GM12875 (cell line): ENCODE measurements at regions not wholly inside any gene's neighbourhood (a gene's known extent, or its start where the extent isn't known, plus 50 kb on each side); places are given as distances from the start of the nearest gene placed in this dataset.
A peak's percentile ranks its signal among the peaks of the same experiment; 100 is the strongest.

Source experiments
- H3K4me3 ChIP-seq: one replicate; pipeline ENCODE4 v1.5.1; 2011; ENCODE audit warnings: low read depth, low read length, control low read depth
- TF ChIP-seq, protein P1 (sequence below): IDR thresholded peaks from 2 replicates; pipeline ENCODE4 v1.5.1; 2011; ENCODE audit warnings: low read depth, mild to moderate bottlenecking, control low read depth, inconsistent platforms, low read length, moderate library complexity, borderline replicate concordance; ENCODE audit not compliant: insufficient read depth

DNA sequence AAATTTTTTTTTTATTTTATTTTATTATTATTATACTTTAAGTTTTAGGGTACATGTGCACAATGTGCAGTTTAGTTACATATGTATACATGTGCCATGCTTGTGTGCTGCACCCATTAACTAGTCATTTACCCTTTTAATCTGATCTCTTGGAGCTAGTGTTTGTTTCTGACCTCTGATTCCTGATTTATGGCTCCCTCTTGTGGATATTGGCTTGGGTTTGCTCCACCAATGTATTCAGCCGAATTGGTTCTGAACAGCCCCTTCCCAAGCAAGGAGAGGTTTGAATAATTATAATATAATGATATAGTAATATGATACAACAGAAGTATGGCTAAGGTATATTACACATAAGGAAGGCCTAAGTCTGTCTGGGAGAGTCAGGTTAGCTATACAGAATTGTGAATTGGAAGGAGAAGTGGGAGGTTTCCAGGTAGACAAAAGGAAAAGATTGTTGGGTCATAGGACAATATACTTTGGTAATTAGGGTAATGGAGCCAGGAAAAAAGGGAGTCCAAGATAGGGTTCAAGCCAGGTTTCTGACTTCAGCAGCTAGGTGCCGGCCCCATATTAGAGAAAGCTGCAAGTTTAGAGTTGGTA, 53.1 kb upstream of the HMCN1 start:
- TF ChIP-seq, protein P1, sequence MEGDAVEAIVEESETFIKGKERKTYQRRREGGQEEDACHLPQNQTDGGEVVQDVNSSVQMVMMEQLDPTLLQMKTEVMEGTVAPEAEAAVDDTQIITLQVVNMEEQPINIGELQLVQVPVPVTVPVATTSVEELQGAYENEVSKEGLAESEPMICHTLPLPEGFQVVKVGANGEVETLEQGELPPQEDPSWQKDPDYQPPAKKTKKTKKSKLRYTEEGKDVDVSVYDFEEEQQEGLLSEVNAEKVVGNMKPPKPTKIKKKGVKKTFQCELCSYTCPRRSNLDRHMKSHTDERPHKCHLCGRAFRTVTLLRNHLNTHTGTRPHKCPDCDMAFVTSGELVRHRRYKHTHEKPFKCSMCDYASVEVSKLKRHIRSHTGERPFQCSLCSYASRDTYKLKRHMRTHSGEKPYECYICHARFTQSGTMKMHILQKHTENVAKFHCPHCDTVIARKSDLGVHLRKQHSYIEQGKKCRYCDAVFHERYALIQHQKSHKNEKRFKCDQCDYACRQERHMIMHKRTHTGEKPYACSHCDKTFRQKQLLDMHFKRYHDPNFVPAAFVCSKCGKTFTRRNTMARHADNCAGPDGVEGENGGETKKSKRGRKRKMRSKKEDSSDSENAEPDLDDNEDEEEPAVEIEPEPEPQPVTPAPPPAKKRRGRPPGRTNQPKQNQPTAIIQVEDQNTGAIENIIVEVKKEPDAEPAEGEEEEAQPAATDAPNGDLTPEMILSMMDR: peak; percentile 36; the same call in 1 of the 2 replicates
- H3K4me3 ChIP-seq: no peak overlapping the region

DNA sequence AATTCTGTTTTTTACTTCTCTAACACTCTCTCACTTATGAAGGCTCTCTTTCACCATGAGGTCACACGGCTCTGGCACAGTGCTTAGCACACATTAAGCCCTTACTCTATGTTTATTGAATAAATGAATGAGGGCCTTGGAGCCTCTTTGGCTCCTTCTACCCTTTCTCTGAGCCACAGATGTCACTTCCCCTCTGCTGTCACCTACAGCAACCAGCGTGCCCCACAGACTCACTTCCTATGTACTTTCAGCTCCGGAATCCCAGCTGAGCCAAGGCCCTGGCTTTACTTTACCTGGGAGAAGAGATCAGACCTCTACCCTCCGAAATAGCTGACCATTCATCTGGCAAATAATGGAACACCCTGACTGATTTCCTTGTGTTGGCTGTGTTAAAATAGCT, 53.7 kb upstream of the HMCN1 start:
- TF ChIP-seq, protein P1: no peak

DNA sequence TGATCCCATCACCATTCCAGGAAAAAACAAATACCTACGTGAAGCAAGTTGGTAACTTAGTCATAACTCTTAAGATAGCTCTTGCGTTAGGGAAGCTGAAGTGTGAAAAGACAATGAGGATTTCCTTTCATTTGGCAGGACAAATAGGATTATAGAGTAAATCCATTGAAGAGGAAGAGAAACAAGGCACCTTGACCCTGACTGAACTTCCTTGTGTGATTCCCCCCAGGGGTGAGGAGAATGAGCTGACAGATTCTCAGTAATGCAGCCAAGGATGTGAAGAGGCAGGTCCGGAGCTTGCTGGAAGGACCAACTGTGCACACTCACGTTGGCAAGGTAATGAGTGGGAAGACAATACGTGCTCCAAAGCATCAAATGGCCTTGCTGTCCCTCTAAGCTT, 55.0 kb upstream of the HMCN1 start:
- TF ChIP-seq, protein P1: no peak
- no peak overlapping the region for H3K4me3 ChIP-seq

More for the DNA sequence above, 53.7 kb upstream of the HMCN1 start:
- no peak overlapping the region for H3K4me3 ChIP-seq

DNA sequence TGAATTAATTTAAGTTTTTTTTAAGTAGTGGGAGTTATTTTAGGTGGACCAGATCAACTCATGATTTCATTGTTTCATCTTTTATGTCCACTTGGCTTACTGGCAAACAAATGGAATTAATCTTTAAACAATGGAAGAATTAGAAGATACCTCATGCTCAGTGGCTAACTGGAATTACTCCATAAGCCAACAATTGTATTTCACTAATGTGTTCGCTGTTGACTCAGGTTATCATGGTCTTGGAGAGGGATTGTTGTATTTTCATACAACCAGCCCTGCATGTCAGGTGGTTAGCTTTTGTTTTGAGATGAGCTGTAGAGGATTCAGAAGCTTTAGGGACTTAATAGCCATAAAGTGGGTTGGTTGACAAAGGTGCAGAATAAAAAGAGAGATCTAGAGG, 57.2 kb upstream of the HMCN1 start:
- no peak overlapping the region for H3K4me3 ChIP-seq
- TF ChIP-seq, protein P1: no peak

DNA sequence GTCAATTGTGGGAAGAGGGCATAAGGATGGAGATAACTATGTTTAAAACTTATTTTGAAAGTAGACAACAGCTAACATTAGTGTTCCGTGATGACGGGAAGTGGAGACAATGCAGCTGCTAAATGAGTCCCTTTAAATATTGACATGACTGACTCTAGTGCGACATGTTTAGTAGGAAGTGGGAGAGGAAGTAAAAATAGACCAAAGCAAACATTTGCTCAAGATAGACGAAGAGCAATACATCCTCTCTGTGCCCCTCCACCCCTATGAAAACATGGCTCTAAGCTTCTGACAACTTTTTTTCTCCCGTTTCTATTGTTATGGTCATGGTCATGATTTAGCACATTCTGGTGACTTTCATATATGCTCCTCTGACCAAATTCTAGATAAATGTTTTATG, 60.0 kb upstream of the HMCN1 start:
- no peak overlapping the region for H3K4me3 ChIP-seq
- TF ChIP-seq, protein P1: no peak

DNA sequence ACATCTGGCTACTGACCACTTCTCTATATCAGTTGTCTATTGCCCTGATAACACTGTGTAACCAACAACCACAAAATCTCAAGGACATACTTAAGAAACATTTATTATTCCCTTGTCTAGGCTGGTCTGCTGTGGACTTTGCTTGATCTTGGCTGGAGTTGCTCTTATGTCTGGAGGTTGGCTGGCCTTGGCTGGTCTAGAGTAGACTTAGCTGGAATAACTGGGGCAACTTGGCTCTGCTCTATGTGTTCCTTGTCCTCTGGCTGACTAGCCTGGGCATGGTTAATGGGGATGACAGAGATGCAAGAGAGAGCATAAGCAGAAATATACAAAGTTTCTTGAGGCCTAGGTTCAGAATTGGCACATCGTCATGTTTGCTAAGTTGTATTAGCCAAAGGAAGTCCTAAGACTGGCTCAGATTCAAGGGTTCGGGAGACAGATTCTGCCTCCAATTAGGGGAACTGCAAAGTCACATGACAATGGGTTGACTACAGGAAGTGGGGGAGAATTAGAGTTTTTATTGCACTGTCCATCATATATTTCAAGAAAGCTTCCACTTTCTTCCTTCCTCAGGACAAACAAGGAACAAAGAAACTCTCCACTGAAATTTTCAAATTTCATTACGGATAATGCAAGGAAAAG, 61.4 kb upstream of the HMCN1 start:
- H3K4me3 ChIP-seq: no peak overlapping the region
- TF ChIP-seq, protein P1: no peak

DNA sequence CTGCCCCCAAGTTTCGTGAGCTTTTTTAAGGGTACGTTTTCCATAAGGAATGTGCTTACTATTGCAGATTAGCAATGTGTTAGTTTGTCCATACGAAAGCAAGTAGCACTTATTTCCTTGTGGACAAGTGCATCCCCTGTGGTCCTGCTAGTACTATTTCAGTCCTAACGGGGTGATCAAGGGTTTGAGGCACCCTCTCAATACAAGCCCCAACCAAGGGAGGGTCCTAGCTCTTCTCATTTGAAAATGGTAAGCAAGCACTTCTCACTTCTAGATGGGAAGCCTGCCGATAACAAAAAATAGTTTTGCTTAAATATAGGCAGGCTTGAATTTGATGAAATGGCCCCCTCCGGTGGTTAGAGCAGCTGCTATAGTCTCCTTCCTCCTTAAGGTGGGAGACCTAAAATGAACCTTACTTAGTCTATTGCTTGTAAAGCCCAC, 64.0 kb upstream of the HMCN1 start:
- TF ChIP-seq, protein P1: no peak
- H3K4me3 ChIP-seq: no peak overlapping the region
